ENCODE measurements at regions not wholly inside any gene's neighbourhood (a gene's known extent, or its start where the extent isn't known, plus 50 kb on each side); places are given as distances from the start of the nearest gene placed in this dataset.

DNA sequence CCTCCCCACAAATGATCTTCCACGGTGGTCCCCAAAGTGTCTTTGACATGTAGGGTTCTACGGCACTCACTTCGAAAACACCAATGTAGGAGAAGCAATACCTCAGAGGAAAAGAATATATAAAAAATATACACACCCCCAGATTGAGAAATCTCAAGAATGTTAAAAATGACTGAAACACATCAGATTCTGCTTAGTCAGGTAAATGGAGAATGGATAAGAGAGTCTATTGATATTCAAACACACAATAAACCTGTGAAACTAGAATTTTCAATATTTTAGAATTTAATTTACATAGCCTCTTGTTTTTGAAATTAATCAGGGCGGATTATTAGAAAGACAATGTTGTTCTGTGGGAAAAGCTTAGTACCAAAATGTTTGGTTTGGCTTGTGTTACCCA, 712.4 kb downstream of the GATA3 start:
- ChIA-PET CTCF (interaction anchor here (0.7 kb wide), 1 partner anchor 23 kb away, joined by 3 read pairs; no protein-coding TSS in a partner anchor), POLR2A (interaction anchor here (0.6 kb wide), 1 partner anchor 896 kb away, joined by 4 read pairs; no protein-coding TSS in a partner anchor)

GRCh38 chr10:8767591-8767990, 713.1 kb downstream of the GATA3 start:
- ChIA-PET CTCF (interaction anchor here (0.7 kb wide), 1 partner anchor 24 kb away, joined by 3 read pairs; no protein-coding TSS in a partner anchor), POLR2A (interaction anchor here (0.6 kb wide), 2 partner anchors 12 to 897 kb away, joined by 4 to 6 read pairs; no protein-coding TSS in a partner anchor)

- ChIA-PET POLR2A (no interaction called here), CTCF (no interaction called here)
These were observed 713.9 kb downstream of the GATA3 start for GRCh38 chr10:8768341-8768740.

DNA sequence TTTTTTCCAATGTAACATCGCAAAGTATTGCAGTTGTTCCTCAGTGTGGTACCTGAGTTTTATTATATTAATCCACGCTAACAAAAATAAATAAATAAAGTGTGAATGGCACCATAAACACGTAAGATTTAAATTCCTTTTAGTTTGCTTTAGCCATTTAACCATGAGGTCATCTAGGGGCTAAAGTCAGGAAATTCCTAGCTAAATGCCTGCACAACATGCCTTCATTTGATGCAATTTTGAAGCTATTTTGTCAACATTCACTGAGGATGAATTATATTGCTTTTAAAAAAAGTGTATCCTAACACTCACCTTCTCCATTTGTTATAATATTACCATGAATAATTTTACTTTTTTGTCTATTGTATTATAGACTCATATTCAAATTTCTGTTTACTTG, 714.4 kb downstream of the GATA3 start:
- ChIA-PET CTCF (no interaction called here), POLR2A (no interaction called here)

GRCh38 chr10:8776926-8777622, 722.6 kb downstream of the GATA3 start:
- POLR2A ChIA-PET: no interaction called here
- CTCF ChIA-PET: no interaction called here

DNA sequence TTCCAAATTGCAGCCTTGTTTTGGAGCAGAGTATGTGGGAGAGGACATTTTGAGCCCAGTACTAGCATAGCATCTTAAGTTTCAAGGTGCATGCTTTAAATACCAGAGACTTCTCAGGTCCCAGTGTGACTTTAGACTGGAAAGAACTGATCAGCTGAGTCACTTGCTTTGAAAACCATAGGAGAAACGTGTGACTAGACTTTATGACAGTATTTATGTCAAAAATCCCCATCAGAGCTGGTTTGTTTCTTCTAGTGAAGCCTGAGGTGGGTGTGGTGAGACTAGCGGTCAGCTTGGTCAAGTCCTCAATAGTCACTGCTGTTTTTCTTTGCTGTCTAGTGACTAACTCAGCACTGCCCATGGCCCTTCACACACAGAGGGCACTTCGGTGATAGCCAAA, 724.2 kb downstream of the GATA3 start:
- POLR2A ChIA-PET: no interaction called here
- CTCF ChIA-PET: no interaction called here

DNA sequence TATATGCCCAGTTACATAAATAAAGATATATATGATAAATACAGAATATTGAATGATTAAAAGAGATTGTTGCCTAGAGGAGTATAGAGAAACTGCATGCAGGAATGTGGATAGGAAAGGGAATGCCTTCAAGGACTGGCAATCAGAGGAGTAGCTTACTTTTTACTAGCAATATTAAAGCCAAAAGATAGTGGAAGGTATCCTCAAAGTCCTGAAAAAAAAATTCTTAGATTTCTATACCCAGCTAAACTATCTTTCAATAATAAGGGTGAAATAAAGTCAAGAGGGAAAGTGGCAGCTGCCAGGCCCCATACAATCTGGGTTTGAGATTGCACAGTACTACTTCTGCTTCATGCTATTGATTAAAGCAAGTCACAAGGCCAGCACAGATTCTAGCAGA, 733.2 kb downstream of the GATA3 start:
- ChIA-PET POLR2A (no interaction called here), CTCF (no interaction called here)

GRCh38 chr10:8790390-8790789, 735.9 kb downstream of the GATA3 start:
- ChIA-PET CTCF (no interaction called here), POLR2A (no interaction called here)

- CTCF ChIA-PET: no interaction called here
- POLR2A ChIA-PET: no interaction called here
These were observed 740.4 kb downstream of the GATA3 start for GRCh38 chr10:8794860-8795259.

GRCh38 chr10:8800426-8800825, 745.9 kb downstream of the GATA3 start:
- ChIA-PET CTCF (no interaction called here), POLR2A (no interaction called here)

DNA sequence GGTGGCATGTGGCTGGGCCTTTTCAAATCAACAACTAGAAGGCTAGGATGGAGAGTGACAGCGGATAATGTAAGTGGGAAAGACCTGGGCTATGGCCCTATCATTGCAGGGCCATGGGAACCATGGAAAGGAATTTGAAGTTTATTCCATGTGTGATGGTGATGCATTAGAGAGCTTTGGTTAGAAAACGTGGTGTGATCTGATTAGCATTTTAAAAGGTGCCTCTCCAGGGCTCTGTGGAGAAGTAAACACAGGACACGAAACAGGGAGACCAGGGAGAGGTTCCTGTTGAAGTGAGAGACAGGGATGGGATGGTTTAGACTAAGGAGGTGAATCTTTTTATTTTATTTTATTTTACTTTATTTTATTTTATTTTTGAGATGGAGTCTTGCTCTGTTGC, 749.5 kb downstream of the GATA3 start:
- ChIA-PET POLR2A (no interaction called here), CTCF (no interaction called here)

DNA sequence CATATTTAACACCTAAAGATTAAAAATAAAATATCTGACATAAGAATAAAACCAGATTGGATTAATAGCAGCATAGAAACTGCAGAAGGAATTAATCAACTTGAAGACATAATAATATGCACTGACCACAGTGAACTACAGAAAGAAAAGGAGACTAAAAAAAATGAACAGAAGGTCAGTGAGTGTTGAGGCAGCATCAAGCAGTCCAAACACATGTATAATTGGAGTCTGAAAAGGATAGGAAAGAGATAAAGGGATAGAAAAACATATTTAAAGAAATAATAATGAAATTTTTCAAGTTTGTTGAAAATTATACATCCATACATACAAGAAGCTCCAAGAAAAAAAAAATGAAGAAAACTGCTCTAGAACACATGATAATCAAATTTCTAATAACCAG, 756.2 kb downstream of the GATA3 start:
- ChIA-PET CTCF (no interaction called here), POLR2A (no interaction called here)

DNA sequence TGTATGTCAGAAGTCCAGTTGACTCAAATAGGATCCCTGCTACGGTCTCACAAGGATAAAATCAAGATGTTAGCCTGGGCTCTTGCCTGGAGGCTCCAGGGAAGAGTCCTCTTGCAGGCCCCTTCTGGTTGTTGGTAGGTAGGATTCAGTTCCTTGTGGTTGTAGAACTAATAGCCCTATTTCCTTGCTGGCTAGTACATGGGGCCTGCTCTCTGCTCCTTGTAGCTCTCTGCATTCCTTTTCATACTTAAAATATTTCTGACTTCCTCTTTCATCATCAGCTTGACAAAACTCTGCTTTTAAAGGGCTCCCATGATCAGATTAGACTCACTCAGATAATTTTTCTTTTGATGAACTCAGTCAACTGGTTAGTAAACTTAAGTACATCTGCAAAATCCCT, 756.7 kb downstream of the GATA3 start:
- ChIA-PET CTCF (no interaction called here), POLR2A (no interaction called here)

- ChIA-PET CTCF (no interaction called here), POLR2A (no interaction called here)
These were observed 761.5 kb downstream of the GATA3 start for GRCh38 chr10:8815969-8816368.

GRCh38 chr10:8817299-8817698, 762.8 kb downstream of the GATA3 start:
- POLR2A ChIA-PET: no interaction called here
- CTCF ChIA-PET: no interaction called here

- POLR2A ChIA-PET: no interaction called here
- CTCF ChIA-PET: no interaction called here
These were observed 771.1 kb downstream of the GATA3 start for GRCh38 chr10:8825611-8826010.

DNA sequence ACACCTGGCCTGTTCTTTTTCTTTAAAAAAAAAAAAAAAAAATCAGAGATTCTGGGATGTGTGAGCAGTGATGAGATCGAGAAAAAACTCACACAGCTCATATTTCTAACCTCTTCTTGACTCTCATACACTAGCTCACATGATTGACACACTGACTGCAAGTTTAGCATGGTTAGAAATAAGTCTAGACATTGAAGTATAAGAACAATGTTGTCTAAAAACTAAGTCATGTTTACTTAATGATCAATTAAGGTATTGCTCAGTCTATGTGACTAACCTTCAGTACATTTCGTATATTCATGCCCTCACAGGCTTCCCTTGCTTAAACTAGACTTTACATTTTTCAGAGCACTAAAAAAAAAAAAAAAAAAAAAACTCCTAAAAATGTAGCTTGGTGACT, 775.1 kb downstream of the GATA3 start:
- POLR2A ChIA-PET: interaction anchor here (0.6 kb wide), 1 partner anchor 156 kb away, joined by 12 read pairs; no protein-coding TSS in a partner anchor
- CTCF ChIA-PET: interaction anchor here (0.6 kb wide), 1 partner anchor 100 kb away, joined by 3 read pairs; no protein-coding TSS in a partner anchor

DNA sequence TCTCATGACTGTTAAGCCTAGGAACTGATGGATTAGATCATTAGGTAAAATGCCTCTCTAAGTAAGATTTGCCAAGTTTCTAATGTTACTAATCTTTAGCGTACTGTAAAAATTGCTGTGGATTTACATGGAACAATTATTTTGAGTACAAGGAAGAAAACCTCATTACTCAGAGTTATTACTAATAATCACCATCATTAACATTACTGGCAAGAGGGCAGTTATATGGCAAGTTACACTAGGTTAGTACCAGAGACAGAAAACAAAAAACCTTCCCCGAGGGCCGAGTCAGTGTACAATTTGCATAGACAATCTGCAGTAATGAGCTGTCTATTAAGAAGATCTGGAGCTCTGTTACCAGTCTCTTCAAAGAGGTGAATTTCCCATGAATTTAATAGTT, 775.6 kb downstream of the GATA3 start:
- CTCF ChIA-PET: no interaction called here
- POLR2A ChIA-PET: interaction anchor here (0.6 kb wide), 1 partner anchor 155 kb away, joined by 12 read pairs; no protein-coding TSS in a partner anchor

DNA sequence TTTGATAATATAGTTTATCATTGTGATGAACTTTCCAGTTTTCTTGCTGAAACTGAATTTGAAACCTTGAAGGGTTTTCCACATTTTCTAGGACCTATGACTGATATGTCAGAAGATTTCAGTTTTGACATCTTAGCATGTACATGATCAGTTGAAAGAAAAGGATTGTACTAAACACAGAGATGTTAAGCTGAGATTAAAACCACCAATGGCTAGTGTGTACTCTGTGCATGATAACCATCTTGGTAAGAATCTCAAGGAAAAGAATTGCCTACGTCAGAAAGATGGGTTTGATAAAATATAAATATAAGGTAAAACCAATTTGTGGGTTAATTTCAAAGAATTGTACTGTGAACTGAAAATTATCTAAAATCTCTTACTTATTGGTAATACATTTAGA, 776.4 kb downstream of the GATA3 start:
- POLR2A ChIA-PET: no interaction called here
- CTCF ChIA-PET: no interaction called here

DNA sequence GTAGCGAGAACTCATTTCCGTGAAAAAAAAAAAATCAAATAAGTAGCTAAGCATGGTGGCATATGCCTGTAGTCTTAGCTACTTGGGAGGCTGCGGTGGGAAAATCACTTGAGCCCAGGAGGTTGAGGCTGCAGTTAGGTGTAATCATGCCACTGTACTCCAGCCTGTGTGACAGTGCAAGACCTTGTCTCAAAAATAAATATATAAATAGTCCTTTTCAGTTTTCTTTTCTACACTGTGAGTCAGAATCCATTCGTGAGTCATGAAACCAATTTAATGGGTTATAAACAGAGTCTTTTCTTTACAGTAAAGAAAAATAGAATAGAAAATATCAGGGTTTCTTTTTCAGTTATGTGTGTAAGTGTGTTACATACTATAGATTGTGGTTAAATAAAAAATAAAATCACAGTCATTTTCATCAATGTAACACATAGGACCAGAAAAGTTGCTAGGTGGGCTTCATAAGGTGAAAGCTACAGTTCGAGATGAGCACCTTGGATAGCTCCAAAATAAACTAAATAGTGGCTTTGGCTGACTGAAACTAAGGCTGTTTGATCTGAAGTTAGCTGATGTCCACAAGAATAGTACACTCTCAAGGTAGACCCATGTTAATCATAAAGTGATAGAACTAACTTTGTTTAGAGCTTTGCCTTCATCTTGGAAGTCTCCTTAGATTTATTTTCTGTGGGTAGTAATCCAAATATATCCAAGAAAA, 781.1 kb downstream of the GATA3 start:
- POLR2A ChIA-PET: no interaction called here
- CTCF ChIA-PET: no interaction called here

GRCh38 chr10:8840356-8840755, 785.9 kb downstream of the GATA3 start:
- POLR2A ChIA-PET: no interaction called here

GRCh38 chr10:8844141-8844540, 789.7 kb downstream of the GATA3 start:
- CTCF ChIA-PET: no interaction called here
- POLR2A ChIA-PET: no interaction called here

More at GRCh38 chr10:8840356-8840755, 785.9 kb downstream of the GATA3 start:
- CTCF ChIA-PET: no interaction called here
